Ishikawa (cell line): ENCODE measurements at regions not wholly inside any gene's neighbourhood (a gene's known extent, or its start where the extent isn't known, plus 50 kb on each side); places are given as distances from the start of the nearest gene placed in this dataset.

Experiments used
- CEBPB ChIP-seq: IDR thresholded peaks from 2 replicates; pipeline ENCODE4 v1.6.1; 2012
- CREB1 ChIP-seq: IDR thresholded peaks from 2 replicates; pipeline ENCODE4 v1.6.1; 2012; ENCODE audit warnings: low read depth
- EGR1 ChIP-seq: IDR thresholded peaks from 2 replicates; pipeline ENCODE4 v1.6.1; 2012
- EP300 ChIP-seq: IDR thresholded peaks from 2 replicates; pipeline ENCODE4 v1.6.1; 2012; ENCODE audit warnings: borderline replicate concordance
- TAF1 ChIP-seq: IDR thresholded peaks from 2 replicates; pipeline ENCODE4 v1.6.1; 2012; ENCODE audit warnings: low read depth, mild to moderate bottlenecking
- YY1 ChIP-seq: IDR thresholded peaks from 2 replicates; pipeline ENCODE4 v1.6.1; 2012; ENCODE audit warnings: low read depth
- TF ChIP-seq, protein P1 (sequence below): IDR thresholded peaks from 2 replicates; pipeline ENCODE4 v1.6.1; 2012; ENCODE audit warnings: low read depth, mild to moderate bottlenecking
- TF ChIP-seq, protein P2 (sequence below): IDR thresholded peaks from 2 replicates; pipeline ENCODE4 v1.6.1; 2012

DNA sequence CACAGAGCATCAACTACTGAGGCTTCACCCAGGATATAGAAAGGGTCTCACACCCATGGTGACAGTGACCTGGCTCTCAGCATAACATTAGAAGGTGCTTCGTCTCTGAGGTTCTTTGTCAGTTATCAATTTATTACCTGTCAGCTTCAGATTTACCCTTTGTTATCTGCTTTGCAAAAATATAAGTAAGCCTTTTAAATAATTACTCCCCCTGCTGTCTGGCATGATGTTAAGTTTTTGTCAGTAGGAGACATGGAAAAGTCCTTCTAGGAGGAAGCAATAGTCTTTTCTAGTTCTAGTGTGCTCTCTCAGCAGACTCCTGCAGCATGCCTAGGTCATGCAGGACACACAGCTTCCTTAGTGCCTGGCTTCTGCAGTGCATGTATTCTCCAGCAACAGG, 149.9 kb downstream of the RDH14 start:
- TF ChIP-seq EGR1 (no peak), CREB1 (no peak), TAF1 (no peak), YY1 (no peak), EP300 (no peak), CEBPB (no peak)
- TF ChIP-seq, protein P1, sequence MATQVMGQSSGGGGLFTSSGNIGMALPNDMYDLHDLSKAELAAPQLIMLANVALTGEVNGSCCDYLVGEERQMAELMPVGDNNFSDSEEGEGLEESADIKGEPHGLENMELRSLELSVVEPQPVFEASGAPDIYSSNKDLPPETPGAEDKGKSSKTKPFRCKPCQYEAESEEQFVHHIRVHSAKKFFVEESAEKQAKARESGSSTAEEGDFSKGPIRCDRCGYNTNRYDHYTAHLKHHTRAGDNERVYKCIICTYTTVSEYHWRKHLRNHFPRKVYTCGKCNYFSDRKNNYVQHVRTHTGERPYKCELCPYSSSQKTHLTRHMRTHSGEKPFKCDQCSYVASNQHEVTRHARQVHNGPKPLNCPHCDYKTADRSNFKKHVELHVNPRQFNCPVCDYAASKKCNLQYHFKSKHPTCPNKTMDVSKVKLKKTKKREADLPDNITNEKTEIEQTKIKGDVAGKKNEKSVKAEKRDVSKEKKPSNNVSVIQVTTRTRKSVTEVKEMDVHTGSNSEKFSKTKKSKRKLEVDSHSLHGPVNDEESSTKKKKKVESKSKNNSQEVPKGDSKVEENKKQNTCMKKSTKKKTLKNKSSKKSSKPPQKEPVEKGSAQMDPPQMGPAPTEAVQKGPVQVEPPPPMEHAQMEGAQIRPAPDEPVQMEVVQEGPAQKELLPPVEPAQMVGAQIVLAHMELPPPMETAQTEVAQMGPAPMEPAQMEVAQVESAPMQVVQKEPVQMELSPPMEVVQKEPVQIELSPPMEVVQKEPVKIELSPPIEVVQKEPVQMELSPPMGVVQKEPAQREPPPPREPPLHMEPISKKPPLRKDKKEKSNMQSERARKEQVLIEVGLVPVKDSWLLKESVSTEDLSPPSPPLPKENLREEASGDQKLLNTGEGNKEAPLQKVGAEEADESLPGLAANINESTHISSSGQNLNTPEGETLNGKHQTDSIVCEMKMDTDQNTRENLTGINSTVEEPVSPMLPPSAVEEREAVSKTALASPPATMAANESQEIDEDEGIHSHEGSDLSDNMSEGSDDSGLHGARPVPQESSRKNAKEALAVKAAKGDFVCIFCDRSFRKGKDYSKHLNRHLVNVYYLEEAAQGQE = no peak
- TF ChIP-seq, protein P2, sequence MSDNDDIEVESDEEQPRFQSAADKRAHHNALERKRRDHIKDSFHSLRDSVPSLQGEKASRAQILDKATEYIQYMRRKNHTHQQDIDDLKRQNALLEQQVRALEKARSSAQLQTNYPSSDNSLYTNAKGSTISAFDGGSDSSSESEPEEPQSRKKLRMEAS = no peak
